ENCODE measurements at regions not wholly inside any gene's neighbourhood (a gene's known extent, or its start where the extent isn't known, plus 50 kb on each side); places are given as distances from the start of the nearest gene placed in this dataset.

DNA sequence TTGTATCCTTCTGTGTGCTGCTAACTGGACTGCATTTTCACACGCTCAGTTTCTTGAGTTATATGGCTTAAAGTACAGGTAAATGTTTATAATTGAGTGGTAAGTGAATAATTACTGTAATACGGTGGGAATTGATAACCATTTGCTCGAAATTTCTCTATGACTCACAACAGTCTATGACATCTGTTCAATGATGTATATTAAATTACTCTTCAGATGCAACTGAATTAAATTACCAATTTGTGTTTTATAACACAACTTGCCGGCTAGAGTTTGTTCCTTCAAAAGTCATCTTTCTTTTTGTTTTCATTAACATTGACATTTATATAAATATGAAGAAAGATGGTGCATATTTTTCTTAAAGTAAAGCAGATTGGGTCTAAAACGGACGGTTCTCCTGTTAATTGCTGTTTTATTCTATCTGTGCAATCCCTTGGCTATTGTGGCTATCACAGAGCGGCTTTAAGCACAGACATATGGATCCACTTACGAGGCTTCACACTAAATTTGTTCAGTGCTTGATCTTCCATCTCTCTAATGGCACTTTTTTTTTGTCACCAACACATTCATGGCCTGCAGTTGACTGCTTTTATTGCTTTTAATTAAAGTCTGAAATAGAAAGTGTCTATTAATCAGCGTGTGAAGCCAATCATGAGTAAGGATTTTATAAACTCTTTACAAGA is 1291.6 kb upstream of the SLC10A2 start:
- TF ChIP-seq ZNF560 (tag by site-specific recombination; IDR thresholded peaks at IDR 0.05; ENCODE audit: borderline replicate concordance): no peak
- TF ChIP-seq, protein P1, sequence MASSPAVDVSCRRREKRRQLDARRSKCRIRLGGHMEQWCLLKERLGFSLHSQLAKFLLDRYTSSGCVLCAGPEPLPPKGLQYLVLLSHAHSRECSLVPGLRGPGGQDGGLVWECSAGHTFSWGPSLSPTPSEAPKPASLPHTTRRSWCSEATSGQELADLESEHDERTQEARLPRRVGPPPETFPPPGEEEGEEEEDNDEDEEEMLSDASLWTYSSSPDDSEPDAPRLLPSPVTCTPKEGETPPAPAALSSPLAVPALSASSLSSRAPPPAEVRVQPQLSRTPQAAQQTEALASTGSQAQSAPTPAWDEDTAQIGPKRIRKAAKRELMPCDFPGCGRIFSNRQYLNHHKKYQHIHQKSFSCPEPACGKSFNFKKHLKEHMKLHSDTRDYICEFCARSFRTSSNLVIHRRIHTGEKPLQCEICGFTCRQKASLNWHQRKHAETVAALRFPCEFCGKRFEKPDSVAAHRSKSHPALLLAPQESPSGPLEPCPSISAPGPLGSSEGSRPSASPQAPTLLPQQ (tag by site-specific recombination; IDR thresholded peaks at IDR 0.05): no peak
- TF ChIP-seq ZNF221 (tag by site-specific recombination; IDR thresholded peaks at IDR 0.05; ENCODE audit: borderline replicate concordance): no peak
- TF ChIP-seq, protein P2, sequence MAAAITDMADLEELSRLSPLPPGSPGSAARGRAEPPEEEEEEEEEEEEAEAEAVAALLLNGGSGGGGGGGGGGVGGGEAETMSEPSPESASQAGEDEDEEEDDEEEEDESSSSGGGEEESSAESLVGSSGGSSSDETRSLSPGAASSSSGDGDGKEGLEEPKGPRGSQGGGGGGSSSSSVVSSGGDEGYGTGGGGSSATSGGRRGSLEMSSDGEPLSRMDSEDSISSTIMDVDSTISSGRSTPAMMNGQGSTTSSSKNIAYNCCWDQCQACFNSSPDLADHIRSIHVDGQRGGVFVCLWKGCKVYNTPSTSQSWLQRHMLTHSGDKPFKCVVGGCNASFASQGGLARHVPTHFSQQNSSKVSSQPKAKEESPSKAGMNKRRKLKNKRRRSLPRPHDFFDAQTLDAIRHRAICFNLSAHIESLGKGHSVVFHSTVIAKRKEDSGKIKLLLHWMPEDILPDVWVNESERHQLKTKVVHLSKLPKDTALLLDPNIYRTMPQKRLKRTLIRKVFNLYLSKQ (tag by site-specific recombination; IDR thresholded peaks at IDR 0.05; ENCODE audit: borderline replicate concordance): no peak
- TF ChIP-seq SP3 (tag by site-specific recombination; IDR thresholded peaks at IDR 0.05): no peak
- no peak for TF ChIP-seq ZSCAN23 (tag by site-specific recombination; IDR thresholded peaks at IDR 0.05)
- no peak for TF ChIP-seq ZNF155 (tag by site-specific recombination; IDR thresholded peaks at IDR 0.05)
- no peak for TF ChIP-seq TRIM28 (IDR thresholded peaks at IDR 0.05; ENCODE audit: borderline replicate concordance, low read length)
- TF ChIP-seq, protein P3, sequence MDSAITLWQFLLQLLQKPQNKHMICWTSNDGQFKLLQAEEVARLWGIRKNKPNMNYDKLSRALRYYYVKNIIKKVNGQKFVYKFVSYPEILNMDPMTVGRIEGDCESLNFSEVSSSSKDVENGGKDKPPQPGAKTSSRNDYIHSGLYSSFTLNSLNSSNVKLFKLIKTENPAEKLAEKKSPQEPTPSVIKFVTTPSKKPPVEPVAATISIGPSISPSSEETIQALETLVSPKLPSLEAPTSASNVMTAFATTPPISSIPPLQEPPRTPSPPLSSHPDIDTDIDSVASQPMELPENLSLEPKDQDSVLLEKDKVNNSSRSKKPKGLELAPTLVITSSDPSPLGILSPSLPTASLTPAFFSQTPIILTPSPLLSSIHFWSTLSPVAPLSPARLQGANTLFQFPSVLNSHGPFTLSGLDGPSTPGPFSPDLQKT (IDR thresholded peaks at IDR 0.05; ENCODE audit: borderline replicate concordance, low read depth, low read length): no peak
- TF ChIP-seq, protein P4, sequence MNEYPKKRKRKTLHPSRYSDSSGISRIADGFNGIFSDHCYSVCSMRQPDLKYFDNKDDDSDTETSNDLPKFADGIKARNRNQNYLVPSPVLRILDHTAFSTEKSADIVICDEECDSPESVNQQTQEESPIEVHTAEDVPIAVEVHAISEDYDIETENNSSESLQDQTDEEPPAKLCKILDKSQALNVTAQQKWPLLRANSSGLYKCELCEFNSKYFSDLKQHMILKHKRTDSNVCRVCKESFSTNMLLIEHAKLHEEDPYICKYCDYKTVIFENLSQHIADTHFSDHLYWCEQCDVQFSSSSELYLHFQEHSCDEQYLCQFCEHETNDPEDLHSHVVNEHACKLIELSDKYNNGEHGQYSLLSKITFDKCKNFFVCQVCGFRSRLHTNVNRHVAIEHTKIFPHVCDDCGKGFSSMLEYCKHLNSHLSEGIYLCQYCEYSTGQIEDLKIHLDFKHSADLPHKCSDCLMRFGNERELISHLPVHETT (tag by site-specific recombination; IDR thresholded peaks at IDR 0.05): no peak
- TF ChIP-seq ZNF354C (tag by site-specific recombination; IDR thresholded peaks at IDR 0.05; ENCODE audit: borderline replicate concordance, low read depth): no peak
- no peak for TF ChIP-seq ZNF2 (tag by site-specific recombination; IDR thresholded peaks at IDR 0.05)
- no peak for TF ChIP-seq ZNF433 (tag by site-specific recombination; IDR thresholded peaks at IDR 0.05; ENCODE audit: low read depth)
- TF ChIP-seq ZNF548 (tag by site-specific recombination; IDR thresholded peaks at IDR 0.05): no peak
- TF ChIP-seq ZNF132 (tag by site-specific recombination; IDR thresholded peaks at IDR 0.05; ENCODE audit: borderline replicate concordance): no peak
- no peak for TF ChIP-seq ZNF19 (tag by site-specific recombination; IDR thresholded peaks at IDR 0.05; ENCODE audit: low read depth)
- CTCF ChIA-PET: no interaction called here

DNA sequence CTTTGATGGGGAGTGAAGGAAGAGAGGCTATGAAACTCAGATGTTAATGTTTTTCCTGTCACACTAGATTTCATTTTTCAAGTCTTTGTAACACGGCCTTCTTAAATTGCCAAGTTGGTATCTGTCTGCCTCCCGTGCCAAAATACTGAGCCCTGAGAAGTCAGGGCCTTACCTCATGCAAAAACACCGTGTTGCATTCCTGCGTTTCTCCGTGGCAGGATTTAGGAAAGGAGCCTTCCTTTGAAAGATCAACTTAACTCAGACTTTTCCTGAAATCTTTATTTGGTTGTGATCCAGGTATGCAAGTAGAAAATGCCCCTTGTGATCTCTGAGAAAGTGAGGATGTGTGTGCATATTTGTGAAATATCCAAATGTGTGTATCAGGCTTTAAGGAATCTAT is 1291.0 kb upstream of the SLC10A2 start:
- H3K27ac ChIP-seq (ENCODE audit: extremely low read depth, low read depth, low read length): no peak overlapping the region
- no peak overlapping the region for H3K4me3 ChIP-seq (ENCODE audit: low read depth, low read length)
- no peak for TF ChIP-seq ZNF174 (tag by site-specific recombination; IDR thresholded peaks at IDR 0.05)
- TF ChIP-seq ZNF626 (tag by site-specific recombination; IDR thresholded peaks at IDR 0.05): no peak
- TF ChIP-seq ZNF114 (tag by site-specific recombination; IDR thresholded peaks at IDR 0.05): no peak
- TF ChIP-seq ZNF2 (tag by site-specific recombination; IDR thresholded peaks at IDR 0.05): no peak
- TF ChIP-seq, protein P5, sequence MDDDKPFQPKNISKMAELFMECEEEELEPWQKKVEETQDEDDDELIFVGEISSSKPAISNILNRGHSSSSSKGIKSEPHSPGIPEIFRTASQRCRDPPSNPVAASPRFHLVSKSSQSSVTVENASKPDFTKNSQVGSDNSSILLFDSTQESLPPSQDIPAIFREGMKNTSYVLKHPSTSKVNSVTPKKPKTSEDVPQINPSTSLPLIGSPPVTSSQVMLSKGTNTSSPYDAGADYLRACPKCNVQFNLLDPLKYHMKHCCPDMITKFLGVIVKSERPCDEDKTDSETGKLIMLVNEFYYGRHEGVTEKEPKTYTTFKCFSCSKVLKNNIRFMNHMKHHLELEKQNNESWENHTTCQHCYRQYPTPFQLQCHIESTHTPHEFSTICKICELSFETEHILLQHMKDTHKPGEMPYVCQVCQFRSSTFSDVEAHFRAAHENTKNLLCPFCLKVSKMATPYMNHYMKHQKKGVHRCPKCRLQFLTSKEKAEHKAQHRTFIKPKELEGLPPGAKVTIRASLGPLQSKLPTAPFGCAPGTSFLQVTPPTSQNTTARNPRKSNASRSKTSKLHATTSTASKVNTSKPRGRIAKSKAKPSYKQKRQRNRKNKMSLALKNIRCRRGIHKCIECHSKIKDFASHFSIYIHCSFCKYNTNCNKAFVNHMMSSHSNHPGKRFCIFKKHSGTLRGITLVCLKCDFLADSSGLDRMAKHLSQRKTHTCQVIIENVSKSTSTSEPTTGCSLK (tag by site-specific recombination; IDR thresholded peaks at IDR 0.05): no peak
- TF ChIP-seq, protein P6, sequence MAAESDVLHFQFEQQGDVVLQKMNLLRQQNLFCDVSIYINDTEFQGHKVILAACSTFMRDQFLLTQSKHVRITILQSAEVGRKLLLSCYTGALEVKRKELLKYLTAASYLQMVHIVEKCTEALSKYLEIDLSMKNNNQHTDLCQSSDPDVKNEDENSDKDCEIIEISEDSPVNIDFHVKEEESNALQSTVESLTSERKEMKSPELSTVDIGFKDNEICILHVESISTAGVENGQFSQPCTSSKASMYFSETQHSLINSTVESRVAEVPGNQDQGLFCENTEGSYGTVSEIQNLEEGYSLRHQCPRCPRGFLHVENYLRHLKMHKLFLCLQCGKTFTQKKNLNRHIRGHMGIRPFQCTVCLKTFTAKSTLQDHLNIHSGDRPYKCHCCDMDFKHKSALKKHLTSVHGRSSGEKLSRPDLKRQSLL (tag by site-specific recombination; IDR thresholded peaks at IDR 0.05): no peak
- POLR2A ChIA-PET: no interaction called here
- H3K4me1 ChIP-seq (ENCODE audit: control insufficient read depth, insufficient read depth, low read length): no peaks in the 10 kb centered on the region
- no peaks in the 10 kb centered on the region for H3K36me3 ChIP-seq (ENCODE audit: control insufficient read depth in 2 of 2, insufficient read depth in 1 of 2, low read length in 2 of 2)
- no peaks in the 10 kb centered on the region for H3K9me3 ChIP-seq (ENCODE audit: control insufficient read depth, insufficient read depth, low read depth, low read length)
- CTCF ChIA-PET: no interaction called here

More for the DNA sequence above, 1291.6 kb upstream of the SLC10A2 start:
- Histone ChIP-seq H3K9me3 (ENCODE audit: control insufficient read depth, insufficient read depth, low read depth, low read length) (no peaks in the 10 kb centered on the region), H3K27ac (ENCODE audit: extremely low read depth, low read depth, low read length) (no peak overlapping the region), H3K4me3 (ENCODE audit: low read depth, low read length) (no peak overlapping the region), H3K36me3 (ENCODE audit: control insufficient read depth in 2 of 2, insufficient read depth in 1 of 2, low read length in 2 of 2) (no peaks in the 10 kb centered on the region), H3K4me1 (ENCODE audit: control insufficient read depth, insufficient read depth, low read length) (no peaks in the 10 kb centered on the region)
- POLR2A ChIA-PET: no interaction called here
